ENCODE measurements at regions not wholly inside any gene's neighbourhood (a gene's known extent, or its start where the extent isn't known, plus 50 kb on each side); places are given as distances from the start of the nearest gene placed in this dataset.
A peak's percentile ranks its signal among the peaks of the same experiment; 100 is the strongest.

DNA sequence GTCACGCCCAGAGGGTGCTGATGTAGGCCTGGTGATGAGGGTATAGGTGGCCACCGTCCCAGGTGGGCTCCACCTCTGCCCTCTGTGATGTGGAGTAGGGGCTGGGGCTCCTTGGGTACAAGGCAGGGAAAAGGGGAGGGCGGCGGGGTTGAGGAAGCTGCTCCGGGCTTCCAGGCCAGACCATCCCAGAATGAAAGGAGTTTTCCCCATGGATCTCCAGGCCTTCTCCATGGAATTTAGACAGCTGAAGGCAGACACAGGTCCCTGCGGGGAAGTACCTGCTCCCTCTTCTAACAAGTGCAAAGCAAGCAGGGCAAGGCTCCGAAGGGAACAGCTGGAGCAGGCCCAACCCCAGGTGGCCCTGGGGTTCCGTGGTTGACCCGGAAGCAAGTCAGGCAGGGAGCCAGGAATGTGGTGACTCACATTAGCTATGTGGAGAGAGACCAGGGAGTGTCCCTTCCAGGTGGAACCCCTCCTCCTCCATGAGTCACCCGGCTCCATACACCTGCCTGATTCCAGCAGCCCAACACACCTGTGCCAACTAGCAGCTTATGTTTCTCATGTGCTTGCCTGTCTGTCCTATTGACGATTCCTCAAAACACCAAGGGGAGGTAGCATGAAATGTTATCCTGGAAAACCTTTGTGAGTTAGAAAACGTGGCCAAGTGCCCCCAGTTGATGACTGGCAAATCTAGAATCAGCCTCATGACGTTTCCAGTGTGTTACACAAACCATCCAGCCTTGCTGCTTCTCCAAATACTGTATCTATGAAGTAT, 59.7 kb upstream of the SNX9 start (continued):
- TF ChIP-seq TAF1 (IDR thresholded peaks at IDR 0.05; ENCODE audit: control insufficient read depth, extremely low read depth, insufficient read depth, low read length, severe bottlenecking): no peak
- no peak for TF ChIP-seq KAT8 (IDR thresholded peaks at IDR 0.05; ENCODE audit: low read depth)
- TF ChIP-seq NR2F6 (CRISPR knock-in tag; IDR thresholded peaks at IDR 0.05): no peak
- no peak for TF ChIP-seq ZNF511 (CRISPR knock-in tag; IDR thresholded peaks at IDR 0.05)
- TF ChIP-seq CHD2 (IDR thresholded peaks at IDR 0.05; ENCODE audit: low read depth, low read length): no peak
- TF ChIP-seq ZKSCAN3 (CRISPR knock-in tag; IDR thresholded peaks at IDR 0.05): no peak
- TF ChIP-seq, protein P1, sequence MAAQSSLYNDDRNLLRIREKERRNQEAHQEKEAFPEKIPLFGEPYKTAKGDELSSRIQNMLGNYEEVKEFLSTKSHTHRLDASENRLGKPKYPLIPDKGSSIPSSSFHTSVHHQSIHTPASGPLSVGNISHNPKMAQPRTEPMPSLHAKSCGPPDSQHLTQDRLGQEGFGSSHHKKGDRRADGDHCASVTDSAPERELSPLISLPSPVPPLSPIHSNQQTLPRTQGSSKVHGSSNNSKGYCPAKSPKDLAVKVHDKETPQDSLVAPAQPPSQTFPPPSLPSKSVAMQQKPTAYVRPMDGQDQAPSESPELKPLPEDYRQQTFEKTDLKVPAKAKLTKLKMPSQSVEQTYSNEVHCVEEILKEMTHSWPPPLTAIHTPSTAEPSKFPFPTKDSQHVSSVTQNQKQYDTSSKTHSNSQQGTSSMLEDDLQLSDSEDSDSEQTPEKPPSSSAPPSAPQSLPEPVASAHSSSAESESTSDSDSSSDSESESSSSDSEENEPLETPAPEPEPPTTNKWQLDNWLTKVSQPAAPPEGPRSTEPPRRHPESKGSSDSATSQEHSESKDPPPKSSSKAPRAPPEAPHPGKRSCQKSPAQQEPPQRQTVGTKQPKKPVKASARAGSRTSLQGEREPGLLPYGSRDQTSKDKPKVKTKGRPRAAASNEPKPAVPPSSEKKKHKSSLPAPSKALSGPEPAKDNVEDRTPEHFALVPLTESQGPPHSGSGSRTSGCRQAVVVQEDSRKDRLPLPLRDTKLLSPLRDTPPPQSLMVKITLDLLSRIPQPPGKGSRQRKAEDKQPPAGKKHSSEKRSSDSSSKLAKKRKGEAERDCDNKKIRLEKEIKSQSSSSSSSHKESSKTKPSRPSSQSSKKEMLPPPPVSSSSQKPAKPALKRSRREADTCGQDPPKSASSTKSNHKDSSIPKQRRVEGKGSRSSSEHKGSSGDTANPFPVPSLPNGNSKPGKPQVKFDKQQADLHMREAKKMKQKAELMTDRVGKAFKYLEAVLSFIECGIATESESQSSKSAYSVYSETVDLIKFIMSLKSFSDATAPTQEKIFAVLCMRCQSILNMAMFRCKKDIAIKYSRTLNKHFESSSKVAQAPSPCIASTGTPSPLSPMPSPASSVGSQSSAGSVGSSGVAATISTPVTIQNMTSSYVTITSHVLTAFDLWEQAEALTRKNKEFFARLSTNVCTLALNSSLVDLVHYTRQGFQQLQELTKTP (IDR thresholded peaks at IDR 0.05; ENCODE audit: low read depth in 1 of 2, partially characterized antibody in 2 of 2): no peak
- TF ChIP-seq RBM17 (IDR thresholded peaks at IDR 0.05; ENCODE audit: borderline replicate concordance, low read depth, low read length): no peak
- TF ChIP-seq CBFA2T3 (IDR thresholded peaks at IDR 0.05): peak; percentile 86
- TF ChIP-seq ZNF778 (CRISPR knock-in tag; IDR thresholded peaks at IDR 0.05): no peak
- peak; percentile 86 for TF ChIP-seq SMARCA4 (IDR thresholded peaks at IDR 0.05)
- TF ChIP-seq, protein P2, sequence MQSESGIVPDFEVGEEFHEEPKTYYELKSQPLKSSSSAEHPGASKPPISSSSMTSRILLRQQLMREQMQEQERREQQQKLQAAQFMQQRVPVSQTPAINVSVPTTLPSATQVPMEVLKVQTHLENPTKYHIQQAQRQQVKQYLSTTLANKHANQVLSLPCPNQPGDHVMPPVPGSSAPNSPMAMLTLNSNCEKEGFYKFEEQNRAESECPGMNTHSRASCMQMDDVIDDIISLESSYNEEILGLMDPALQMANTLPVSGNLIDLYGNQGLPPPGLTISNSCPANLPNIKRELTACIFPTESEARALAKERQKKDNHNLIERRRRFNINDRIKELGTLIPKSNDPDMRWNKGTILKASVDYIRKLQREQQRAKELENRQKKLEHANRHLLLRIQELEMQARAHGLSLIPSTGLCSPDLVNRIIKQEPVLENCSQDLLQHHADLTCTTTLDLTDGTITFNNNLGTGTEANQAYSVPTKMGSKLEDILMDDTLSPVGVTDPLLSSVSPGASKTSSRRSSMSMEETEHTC (IDR thresholded peaks at IDR 0.05): no peak
- TF ChIP-seq SREBF1 (IDR thresholded peaks at IDR 0.05; ENCODE audit: borderline replicate concordance, low read depth, low read length): no peak
- TF ChIP-seq FOSL1 (tag; conservative IDR thresholded peaks at IDR 0.05): peak; percentile 95

Measured in K562 (cell line).